ENCODE measurements at regions not wholly inside any gene's neighbourhood (a gene's known extent, or its start where the extent isn't known, plus 50 kb on each side); places are given as distances from the start of the nearest gene placed in this dataset.

DNA sequence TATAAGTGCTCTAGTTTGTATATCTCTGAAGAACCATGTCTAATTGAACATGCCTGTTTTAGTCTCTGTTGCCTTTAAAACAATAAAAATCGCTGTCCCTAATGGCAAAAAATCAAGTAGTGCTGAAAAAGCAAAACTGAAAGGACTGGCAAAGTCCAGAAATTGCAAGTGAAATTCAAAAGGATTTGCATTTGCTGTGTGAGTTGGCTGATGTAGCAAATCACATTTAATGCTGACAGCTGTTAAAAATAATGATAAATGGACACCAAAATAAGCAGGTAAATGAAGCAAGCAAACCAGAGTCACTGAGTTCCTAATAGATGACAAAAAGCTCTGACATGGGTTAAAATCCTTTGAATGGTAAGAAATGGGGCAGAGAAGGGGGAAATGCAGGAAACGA, 874.1 kb downstream of the GRM8 start:
- DNase-seq: no peak

DNA sequence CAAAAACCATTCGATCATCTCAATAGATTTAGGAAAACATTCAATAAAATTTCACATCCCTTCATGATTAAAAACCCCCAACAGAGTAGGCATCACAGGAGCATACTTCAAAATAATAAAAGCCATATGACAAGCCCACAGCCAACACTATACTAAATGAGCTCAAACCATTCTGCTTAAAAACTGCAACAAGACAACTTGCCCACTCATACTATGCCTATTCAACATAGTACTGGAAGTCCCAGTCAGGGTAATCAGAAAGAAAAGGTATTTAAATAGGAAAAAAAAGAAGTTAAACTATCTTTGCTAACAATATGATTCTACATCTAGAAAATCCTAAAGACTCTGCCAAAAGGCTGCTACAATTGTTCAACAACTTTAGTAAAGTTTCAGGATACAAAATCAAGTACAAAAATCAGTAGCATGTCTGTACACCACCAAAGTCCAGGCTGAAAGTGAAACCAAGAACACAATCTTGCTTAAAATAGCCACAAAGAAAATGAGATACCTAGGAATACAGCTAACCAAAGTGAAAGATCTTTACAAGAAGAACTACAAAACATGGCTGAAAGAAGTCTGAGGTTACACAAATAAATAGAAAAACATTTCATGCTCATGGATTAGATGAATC, 882.6 kb downstream of the GRM8 start:
- DNase-seq: no peak

DNA sequence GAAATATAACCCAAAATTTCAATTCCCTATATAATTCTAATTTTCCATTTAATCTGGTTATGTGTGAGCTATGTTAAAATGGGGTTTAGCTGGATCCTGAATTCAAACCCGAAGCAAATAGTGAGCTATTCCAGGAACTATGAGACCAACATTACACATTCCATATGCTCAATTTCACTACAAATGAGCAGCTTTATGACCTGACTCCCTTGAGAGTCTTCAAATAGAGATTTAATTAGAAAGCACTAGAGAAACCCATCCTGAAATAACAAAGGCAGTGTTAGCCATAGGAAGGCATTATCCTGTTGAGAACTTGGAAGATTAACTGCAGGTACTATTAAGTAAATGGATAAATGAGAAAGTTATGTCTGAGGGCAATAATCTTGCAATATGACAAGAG, 890.0 kb downstream of the GRM8 start:
- no peak for DNase-seq

DNA sequence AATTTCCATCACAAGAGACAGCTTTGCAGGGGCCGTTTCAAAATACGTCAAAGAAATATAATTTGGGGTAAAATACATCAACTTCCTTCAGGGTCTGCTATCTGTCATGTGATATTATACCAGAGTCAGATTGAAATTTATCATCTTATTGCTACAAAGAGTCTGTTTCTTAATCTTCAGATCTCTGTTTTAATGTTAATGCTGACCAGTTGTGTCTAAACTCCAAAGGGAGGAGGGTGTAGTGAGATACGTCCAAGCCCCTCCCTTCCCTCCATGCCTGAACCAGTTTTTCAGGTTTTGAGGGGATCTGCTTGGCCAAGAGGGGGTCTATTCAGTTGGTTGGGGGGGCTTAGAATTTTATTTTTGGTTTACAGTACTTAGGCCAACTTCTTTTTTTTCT, 891.6 kb downstream of the GRM8 start:
- no peak for DNase-seq

DNA sequence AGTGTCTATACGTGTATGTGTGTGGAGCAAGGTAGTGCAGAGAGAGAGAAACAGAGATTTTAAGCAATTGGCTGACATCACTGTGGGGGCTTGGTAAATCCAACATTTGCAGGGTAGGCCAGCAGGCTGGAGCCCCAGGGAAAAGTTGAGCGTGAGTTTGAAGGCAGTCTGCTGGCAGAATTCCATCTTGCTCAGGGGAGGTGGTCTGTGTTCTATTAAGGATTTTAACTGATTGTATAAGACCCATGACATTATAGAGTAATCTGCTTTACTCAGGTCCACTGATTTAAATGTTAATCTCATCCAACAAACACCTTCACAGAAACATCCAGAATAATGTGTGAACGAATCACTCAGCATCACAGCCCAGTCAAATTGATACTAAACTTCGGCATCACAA, 912.9 kb downstream of the GRM8 start:
- no peak for DNase-seq

DNA sequence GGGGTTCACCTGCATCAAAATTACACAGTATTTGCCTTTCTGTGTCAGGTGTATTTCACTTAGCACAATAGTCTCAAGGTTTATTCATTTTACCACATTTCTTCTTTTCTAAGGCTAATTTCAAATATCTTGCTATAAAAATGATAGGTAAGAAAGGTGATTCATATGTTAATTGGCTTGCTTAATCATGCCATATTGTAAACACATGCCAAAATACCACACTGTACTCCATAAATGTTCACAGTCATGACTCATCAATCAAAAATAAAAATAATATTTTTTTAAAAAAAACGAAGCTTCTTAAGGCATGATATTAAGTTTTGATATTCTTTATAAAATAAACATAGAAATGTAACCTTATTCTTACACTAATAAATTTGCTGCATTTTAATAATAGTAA, 947.1 kb downstream of the GRM8 start:
- DNase-seq: no peak

DNA sequence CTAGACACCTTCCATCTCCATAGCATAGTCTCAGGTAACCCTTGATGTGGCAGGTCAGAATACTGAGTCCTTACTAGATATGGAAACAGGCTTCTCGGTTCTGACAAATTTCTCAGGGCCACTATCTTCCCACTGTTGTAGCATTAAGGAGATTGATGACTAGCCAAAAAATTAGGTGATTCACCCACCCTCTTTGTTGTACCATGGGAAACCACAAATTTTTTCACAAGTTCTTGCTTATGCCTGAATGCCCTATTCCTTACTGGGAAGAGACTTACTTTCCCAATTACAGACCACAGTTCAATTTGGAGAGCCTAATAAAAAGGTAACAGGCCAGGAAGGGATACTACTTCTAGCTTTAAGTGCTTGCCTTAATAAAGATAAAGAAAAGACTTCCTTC, 948.8 kb downstream of the GRM8 start:
- no peak for DNase-seq

DNA sequence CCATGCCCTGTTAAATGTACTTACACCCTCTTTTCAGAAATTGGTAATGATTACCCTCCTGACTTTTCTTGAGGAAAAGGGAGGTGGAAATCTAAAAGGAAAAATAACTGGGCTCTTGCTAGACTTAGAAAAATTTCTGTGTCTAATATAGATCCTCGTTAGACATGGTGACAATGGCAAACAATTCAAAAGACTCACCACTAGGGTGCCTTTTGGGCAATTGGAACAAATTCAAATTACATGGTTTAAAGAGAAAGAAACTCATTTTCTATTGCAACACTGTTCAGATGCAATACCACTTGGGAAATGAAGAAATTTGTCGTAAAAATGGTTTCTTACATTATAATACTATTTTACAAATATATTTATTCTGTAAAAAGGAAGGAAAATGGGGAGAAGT, 950.1 kb downstream of the GRM8 start:
- DNase-seq: no peak

DNA sequence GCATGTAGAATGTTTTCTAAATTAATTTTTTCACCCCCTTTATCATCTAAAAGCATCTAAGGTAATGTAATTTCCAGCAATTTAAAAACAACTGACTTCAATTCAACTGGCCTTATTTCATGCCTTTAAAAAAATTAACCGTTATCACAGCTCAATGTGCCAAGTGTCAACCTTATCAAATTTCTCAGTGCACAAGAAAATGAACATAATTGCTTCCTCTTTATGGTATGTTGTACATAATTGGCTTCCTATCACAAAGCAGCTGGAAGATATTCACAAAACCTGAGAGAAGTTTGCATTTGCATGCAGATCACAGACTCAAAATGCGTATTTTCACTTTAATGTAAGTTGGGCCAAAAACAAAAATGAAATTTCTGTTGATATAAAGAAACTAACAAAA, 966.4 kb downstream of the GRM8 start:
- no peak for DNase-seq

DNA sequence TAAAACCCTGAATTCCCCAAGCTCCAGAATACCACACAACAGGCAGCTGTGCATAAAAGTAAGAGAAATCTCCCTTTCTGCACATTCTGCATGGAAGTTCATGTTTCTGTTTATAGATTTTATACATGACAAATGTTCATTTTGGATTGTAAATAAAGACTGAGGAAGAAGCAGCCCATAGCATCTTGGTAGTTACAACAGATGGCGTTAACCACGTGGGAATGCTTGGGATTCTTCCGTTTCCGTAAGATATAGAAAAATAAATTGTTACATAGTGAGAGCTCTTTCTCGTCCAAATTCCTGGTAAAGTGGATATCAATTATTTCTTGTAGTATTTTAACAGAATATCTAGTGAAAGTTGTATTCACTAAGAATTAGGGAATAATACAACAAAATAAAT, 1016.5 kb downstream of the GRM8 start:
- DNase-seq: no peak

DNA sequence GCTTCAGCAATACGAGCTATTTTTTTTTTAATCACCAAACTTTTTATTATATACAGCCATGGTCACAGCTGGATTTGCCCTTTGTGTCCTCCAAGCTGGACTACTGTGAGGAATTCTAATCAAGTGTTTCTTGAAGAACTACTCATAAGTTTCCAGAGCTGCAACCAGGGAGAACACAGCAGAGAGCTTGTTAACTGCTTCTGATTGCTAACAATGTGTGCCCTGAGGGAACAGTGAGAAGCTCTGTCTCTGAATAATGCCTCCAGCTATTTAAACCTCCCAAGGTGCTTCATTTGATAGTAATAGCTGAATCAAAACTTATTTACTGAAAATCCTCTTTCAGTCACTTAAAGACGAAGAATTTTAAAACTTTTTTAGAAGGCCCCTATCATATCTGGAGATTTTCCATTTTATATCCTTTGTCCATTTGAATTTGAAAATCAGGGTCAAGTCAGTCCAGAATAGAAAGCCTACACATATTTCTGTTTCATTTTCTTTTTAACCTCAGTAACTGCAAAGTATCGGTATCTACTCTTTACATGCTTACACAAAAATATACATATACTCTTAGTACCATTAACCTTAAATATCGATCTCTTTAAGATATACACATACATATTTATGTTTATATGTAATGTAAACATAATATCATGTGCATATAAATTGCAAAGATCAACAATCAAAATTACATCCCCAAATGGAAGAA, 1024.2 kb downstream of the GRM8 start:
- no peak for DNase-seq

DNA sequence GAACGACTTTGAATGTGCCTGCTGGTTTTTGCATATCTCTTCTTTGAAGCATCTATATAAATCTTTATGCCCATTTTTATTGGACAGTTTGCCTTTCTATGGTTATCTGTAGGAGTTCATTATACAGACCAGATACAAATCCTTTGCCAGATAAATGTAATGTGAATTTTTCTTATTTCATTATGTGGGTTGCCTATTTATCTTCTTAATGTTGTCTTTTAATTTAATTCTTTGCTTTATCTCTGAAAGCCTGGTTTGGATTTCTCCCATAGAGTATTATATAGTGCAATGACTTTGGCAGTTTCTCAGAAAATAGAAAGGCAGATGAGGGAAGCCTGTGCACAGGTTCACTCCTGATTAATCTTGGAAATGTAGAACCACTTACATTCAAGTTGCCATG, 1025.1 kb downstream of the GRM8 start:
- DNase-seq: no peak

DNA sequence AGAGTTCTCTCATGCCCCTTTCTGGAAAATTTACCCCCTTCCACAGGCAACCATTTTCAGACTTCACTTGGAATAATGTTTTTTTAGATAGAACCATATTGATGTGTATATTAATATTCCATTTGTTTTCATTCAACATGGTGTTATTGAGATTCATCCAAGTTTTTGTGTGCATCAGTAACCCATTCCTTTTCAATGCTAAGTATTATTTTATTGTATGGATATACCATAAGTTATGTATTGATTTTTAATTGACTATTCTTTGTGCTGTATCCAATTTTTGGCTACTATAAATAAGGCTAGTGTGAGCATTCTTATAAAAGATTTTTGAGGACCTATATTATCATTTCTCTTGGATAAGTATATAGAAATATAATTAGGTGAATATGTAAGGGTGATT, 1025.7 kb downstream of the GRM8 start:
- DNase-seq: no peak

DNA sequence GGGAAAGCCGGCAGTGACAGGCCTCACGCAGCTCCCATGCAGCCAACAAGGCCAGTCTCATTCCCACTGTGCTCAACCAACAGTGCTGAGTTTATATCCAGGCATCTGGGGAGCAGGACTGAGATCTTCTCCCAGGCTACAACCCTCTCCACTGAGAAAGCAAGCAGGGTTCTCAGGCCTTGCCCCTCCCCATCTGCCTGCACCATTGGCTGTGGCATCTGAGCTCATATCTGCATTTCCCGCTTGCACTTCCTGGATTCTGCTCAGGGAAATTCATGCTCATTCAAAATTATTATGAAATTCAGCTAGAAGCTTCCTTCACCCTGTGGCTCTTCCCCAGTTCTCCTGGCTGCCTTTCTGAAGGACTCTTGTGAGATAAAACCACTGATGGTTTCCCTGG, 1029.0 kb downstream of the GRM8 start:
- DNase-seq: no peak

DNA sequence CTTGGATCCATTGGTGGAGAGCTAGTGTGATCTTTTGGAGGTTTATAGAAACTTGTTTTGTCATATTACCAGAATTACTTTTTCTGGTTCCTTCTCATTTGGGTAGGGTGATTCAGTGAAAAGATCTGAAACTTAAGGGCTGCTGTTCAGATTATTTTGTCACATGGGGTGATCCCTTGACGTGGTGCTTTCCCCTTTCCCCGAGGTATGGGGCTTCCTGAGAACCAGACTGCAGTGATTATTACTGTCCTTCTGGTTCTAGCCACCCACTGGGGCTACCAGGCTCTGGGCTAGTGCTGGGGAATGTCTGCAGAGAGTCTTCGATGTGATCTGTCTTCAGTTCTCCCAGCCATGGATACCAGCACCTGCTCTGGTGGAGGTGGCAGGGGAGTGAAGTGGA, 1030.0 kb downstream of the GRM8 start:
- no peak for DNase-seq

DNA sequence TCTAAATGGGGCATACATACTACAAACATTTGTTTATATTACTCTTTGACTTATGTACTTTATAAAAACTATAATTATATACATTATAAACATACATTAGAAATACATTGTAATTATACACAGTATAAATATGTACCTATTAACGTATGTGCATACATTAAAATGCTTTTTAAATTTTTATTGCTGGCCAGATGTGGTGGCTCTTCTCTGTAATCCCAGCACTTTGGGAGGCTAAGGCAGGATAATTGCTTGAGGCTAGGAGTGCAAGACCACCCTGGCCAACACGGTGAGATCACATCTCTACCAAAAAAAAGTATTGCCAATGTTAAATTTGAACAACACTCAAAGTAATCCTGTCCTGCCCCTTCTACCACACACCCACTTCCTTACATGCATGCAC, 1037.0 kb downstream of the GRM8 start:
- DNase-seq: no peak

DNA sequence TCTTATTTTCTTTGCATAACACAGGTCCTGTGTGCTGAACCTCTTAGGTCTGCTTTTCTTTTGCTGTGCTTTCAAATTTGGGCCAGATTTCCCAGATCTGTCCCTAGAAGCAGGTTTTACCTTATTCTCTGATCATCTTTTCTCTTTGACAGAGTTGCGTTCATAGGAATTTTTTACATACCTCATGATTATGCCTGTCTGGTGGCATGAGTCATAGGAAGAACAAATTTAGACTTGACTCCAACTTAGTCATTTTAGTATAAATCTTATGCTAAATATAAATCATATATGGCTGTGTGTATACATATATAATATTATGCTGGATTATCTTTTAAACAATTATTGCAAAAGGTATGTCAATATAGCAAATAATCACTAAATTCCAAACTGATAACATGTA, 1038.9 kb downstream of the GRM8 start:
- no peak for DNase-seq

DNA sequence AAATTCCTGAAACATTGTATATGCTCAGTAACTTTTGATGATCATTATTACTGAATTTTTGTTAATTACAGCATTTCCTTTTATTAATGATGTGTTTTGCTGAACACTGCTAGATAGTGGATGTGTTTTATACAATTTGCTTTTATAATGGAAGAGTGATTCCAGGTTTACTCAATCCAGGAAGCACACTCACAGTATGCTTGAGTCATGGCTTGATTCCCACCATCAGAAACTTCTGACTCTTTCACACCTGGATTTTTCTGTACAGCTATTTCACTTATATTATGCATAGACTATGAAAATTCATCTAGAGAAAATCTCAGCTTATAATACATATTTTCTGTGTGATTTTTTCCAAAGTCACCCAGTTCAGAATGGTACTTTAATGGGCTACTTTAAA, 1040.9 kb downstream of the GRM8 start:
- no peak for DNase-seq

DNA sequence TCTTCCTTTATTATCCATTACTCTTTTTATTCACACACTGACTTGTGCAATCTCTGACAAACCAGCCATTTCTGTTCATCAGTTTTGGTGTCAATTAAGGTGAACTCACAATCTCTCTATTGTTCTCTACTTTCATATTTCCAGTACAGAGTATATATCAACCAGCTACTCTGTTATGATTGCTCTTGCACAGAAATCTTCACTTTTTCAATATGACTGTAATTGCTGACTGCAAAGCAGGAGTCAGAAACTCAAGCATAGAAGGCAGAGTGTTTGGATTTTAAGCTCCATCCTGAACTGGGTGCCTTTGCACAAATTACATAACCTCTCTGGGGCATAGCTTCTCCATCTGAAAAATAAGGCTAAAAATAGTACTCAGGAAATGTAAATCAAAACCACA, 1042.0 kb downstream of the GRM8 start:
- DNase-seq: no peak

DNA sequence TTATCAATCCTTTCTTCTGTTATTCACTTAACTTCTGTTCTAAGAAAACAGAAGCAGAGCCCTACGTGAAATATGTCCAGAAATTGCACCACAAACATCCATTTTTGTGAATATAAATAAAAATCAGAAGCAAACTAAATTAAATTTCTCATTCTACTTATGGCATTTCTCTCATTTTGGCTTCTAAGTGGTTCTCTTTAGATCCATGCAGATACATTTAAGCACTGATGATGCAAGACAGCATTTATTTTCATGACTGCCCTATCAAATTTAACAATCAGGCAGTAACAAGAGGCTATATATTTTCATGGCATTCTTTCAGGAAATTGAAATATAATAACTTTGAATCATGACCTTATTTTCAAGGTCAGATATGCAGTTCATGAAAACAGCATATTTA, 1049.6 kb downstream of the GRM8 start:
- no peak for DNase-seq

DNA sequence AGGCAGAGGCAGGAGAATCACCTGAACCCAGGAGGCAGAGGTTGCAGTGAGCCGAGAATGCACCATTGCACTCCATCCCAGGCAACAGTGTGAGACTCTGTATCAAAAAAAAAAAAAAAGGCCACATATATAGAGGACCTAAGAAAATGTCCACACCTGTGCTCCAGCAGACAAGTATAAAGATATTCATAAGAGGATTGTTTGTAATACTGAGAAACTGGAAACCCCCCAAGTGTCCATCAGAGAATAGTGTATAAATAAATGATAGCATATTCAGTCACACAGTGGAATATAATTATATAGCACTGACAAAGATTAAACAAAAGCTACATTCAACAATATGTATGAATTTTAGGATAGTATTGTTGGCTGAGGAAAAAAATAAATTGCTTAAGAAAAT, 1050.6 kb downstream of the GRM8 start:
- DNase-seq: no peak

DNA sequence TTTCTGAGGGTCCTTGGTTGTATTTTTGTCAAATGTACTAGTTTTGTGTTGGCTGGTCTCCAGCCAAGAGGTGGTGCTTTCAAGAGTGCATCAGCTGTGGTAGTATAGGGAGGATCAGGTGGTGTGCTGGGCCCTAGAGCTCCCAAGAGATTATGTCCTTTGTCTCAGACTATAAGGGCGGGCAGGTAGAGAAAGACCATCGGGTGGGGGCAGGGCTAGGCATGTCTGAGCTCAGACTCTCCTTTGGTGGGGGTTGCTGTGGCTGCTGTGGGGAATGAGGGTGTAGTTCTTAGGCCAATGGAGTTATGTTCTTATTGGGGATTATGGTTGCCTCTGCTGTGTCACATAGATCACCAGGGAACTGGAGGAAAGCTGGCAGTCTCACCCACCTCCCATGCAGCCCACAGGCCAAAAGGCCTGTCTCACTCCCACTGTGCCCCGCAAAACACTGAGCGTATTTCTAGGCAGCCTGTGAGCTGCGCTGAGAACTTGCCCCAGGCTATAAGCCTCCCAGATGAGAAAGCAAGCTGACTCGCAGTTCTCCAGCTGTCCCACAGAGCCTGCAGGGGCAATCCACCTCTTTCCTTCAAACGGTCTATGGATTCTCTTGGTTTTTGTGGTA, 1066.7 kb downstream of the GRM8 start:
- no peak for DNase-seq

DNA sequence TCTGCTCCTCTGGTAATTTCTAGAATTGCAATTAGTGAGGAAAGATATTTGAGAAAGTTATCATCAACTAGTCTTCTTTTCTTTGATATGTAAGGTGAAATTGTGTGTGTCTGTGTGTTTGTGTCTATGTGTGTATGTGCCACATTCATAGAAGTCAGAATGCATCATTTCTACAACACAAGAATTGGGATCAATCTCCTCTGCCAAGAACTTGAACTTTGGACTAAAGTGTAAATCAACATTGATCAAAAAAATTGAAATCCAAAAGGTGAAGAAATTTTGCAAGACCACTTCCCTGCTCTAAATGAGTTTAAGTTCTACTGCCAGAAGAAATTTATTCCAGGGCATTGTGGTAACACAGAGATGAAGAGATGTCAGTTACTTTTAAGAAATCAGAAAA, 1072.8 kb downstream of the GRM8 start:
- DNase-seq: no peak

DNA sequence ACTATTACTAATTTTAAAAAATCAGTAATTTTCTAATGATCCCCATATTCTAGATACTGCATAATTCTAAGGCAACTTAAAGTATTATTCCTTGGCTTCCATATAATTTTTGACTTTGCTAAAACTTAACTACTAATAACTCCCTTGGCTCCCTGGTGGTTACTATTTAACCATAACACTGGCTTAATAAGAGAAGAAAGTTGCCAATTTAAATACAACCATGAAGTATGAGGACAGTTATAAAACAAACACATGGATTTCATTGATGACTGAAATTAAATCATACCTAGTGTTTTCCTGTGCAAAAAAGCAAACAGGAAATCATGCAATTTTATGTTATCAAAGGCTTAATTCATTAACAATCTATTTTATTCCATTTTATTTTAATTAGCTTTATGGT, 1073.9 kb downstream of the GRM8 start:
- no peak for DNase-seq

Data from right kidney (tissue), 1 donor.